ENCODE measurements at regions not wholly inside any gene's neighbourhood (a gene's known extent, or its start where the extent isn't known, plus 50 kb on each side); places are given as distances from the start of the nearest gene placed in this dataset.

- TF ChIP-seq CTCF (IDR thresholded peaks at IDR 0.05; ENCODE audit: control extremely low read depth, extremely low read depth, low read depth, missing control alignments), result no peak
- ChIA-PET POLR2A (no interaction called here), CTCF (interaction anchor here (1.1 kb wide), 2 partner anchors 10 to 57 kb away, joined by 3 read pairs; no protein-coding TSS in a partner anchor)
- no peak for DNase-seq (ENCODE audit: extremely low spot score)
Measured at GRCh38 chr7:155921086-155921803, 109.0 kb upstream of the SHH start.

GRCh38 chr7:155920068-155920461 is 107.8 kb upstream of the SHH start:
- TF ChIP-seq CTCF (IDR thresholded peaks at IDR 0.05; ENCODE audit: control extremely low read depth, extremely low read depth, low read depth, missing control alignments), result no peak
- ChIA-PET POLR2A (no interaction called here), CTCF (no interaction called here)
- DNase-seq (ENCODE audit: extremely low spot score), result no peak

GRCh38 chr7:155919391-155920067 is 107.3 kb upstream of the SHH start:
- DNase-seq (ENCODE audit: extremely low spot score), result no peak
- ChIA-PET CTCF (no interaction called here), POLR2A (no interaction called here)
- TF ChIP-seq CTCF (IDR thresholded peaks at IDR 0.05; ENCODE audit: control extremely low read depth, extremely low read depth, low read depth, missing control alignments), result no peak

DNA sequence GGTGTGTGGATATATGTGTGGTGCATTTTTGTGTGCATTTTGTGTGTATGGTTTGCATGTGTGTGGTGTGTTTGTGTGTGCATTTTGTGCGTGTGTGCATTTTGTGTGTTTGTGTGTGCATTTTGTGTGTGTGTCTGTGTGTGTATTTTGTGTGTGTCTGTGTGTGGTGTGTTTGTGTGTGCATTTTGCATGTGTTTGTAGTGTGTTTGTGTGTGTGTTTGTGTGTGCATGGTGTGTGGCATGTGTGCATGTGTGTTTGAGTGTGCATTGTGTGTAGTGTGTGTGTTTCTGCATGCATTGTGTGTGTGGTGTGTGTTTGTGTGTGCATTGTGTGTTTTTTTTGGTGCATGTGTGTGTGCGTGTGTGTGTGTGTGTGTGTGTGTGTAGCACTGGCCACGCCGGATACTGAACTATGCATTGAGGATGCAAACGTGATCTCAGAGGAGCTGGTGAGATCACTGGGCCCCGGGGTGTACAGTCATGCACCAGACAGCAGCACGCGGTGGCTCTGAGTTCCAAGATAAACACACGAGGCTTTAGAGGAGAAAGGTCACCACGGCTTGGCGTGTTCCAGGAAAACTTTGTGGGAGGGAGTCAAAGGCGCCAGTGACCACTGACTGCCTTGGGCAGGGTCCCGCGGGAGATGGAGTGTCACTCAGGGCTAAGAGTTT is 106.6 kb upstream of the SHH start:
- no peak for TF ChIP-seq CTCF (IDR thresholded peaks at IDR 0.05; ENCODE audit: control extremely low read depth, extremely low read depth, low read depth, missing control alignments)
- CTCF ChIA-PET, result no interaction called here
- POLR2A ChIA-PET, result no interaction called here
- DNase-seq (ENCODE audit: extremely low spot score), result no peak

DNA sequence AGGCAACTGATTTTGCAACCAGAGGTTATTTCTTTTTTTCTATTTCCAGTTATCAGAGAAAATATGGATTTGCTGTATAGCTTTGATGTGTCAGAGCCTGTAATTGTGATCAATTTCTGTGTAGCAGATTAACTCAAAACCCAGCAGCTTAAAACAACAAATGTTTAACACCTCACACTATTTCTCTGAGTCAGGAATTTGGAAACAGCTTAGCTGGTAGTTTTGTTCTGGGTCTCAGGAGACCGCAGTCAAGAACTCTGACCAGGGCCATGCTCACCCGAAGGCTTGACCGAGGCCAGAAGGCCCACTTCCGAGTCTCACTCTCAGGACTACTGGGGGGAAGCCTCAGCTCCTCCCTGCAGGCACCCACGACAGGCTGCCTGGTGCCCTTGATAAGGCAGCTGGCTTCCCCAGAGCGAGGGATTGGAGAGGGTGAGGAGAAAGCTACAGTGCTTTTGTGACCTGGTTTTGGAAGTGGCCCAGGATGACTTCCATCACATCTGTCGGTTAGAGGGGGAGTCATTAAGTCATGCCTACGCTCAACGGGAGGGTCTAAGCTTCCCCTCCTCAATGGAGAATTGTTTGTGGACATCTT is 105.7 kb upstream of the SHH start:
- CTCF ChIA-PET, result no interaction called here
- POLR2A ChIA-PET, result no interaction called here
- no peak for TF ChIP-seq CTCF (IDR thresholded peaks at IDR 0.05; ENCODE audit: control extremely low read depth, extremely low read depth, low read depth, missing control alignments)
- no peak for DNase-seq (ENCODE audit: extremely low spot score)

GRCh38 chr7:155916926-155917655 is 104.8 kb upstream of the SHH start:
- no peak for DNase-seq (ENCODE audit: extremely low spot score)
- CTCF ChIA-PET, result no interaction called here

More at GRCh38 chr7:155916926-155917655, 104.8 kb upstream of the SHH start:
- POLR2A ChIA-PET, result no interaction called here
- no peak for TF ChIP-seq CTCF (IDR thresholded peaks at IDR 0.05; ENCODE audit: control extremely low read depth, extremely low read depth, low read depth, missing control alignments)
